HL-60 (cell line): ENCODE measurements at regions not wholly inside any gene's neighbourhood (a gene's known extent, or its start where the extent isn't known, plus 50 kb on each side); places are given as distances from the start of the nearest gene placed in this dataset.

Experiments used
- DNase-seq, 2 experiments: peaks; one replicate each; pipeline ENCODE4 v3.0.0-alpha.2; 2010 to 2020; ENCODE audit warnings: low read depth in 1 of 2, low spot score in 1 of 2
- H3K27ac ChIP-seq: fragments of 250-450 bp; sonication (Bioruptor Pico); replicated peaks from 2 replicates; pipeline ENCODE4 v1.5.1; 2020; ENCODE audit warnings: mild to moderate bottlenecking, moderate library complexity
- H3K27me3 ChIP-seq: fragments of 250-450 bp; sonication (Bioruptor Pico); 2 replicates; pipeline ENCODE4 v1.5.1; 2021; ENCODE audit warnings: mild to moderate bottlenecking, moderate library complexity; ENCODE audit not compliant: insufficient read depth, poor library complexity, severe bottlenecking
- H3K4me3 ChIP-seq: replicated peaks from 2 replicates; pipeline ENCODE4 v1.5.1; 2011; ENCODE audit warnings: mild to moderate bottlenecking, control low read depth, low read length; ENCODE audit not compliant: insufficient read depth
- CTCF ChIP-seq: IDR thresholded peaks from one replicate; pipeline ENCODE4 v1.5.1; 2011; ENCODE audit warnings: low read length, control low read depth, inconsistent platforms; ENCODE audit not compliant: insufficient read depth
- GABPA ChIP-seq: IDR thresholded peaks from 2 replicates; pipeline ENCODE4 v1.6.1; 2012; ENCODE audit warnings: low read depth
- POLR2AphosphoS5 ChIP-seq: IDR thresholded peaks from 2 replicates; pipeline ENCODE4 v1.6.1; 2012; ENCODE audit warnings: low read depth
- REST ChIP-seq: IDR thresholded peaks from 2 replicates; pipeline ENCODE4 v1.6.1; 2012; ENCODE audit warnings: low read depth; ENCODE audit not compliant: insufficient replicate concordance
- SPI1 ChIP-seq: IDR thresholded peaks from 2 replicates; pipeline ENCODE4 v1.6.1; 2012; ENCODE audit warnings: low read depth, mild to moderate bottlenecking, borderline replicate concordance

- Histone ChIP-seq H3K27ac (peak overlapping the region; percentile 66), H3K27me3 (no peaks in the 10 kb centered on the region), H3K4me3 (no peak overlapping the region; the same call in 1 of the 2 replicates)
- DNase-seq = peak in 1 of 2 experiments; percentile 90
- TF ChIP-seq CTCF (no peak), REST (no peak), SPI1 (peak; percentile 96), GABPA (no peak), POLR2AphosphoS5 (peak; percentile 79)
Observed at GRCh38 chr16:85309656-85310587, 197.7 kb upstream of the CIBAR2 start.

GRCh38 chr16:85310868-85311585, 198.8 kb upstream of the CIBAR2 start:
- no peak for TF ChIP-seq POLR2AphosphoS5
- no peak for TF ChIP-seq CTCF
- no peak for TF ChIP-seq REST
- TF ChIP-seq SPI1 = no peak
- TF ChIP-seq GABPA = no peak
- Histone ChIP-seq H3K27me3 (no peaks in the 10 kb centered on the region), H3K27ac (no peak overlapping the region), H3K4me3 (no peak overlapping the region)
- DNase-seq = no peak

- no peaks in the 10 kb centered on the region for H3K27me3 ChIP-seq
- no peak for TF ChIP-seq SPI1
- no peak for TF ChIP-seq POLR2AphosphoS5
- no peak for TF ChIP-seq CTCF
- TF ChIP-seq GABPA = no peak
- no peak for TF ChIP-seq REST
Observed at GRCh38 chr16:85311741-85312140, 199.5 kb upstream of the CIBAR2 start.

More at GRCh38 chr16:85311741-85312140, 199.5 kb upstream of the CIBAR2 start:
- Histone ChIP-seq H3K4me3 (no peak overlapping the region), H3K27ac (no peak overlapping the region)
- DNase-seq = no peak
